Hepatocyte (in vitro differentiated cells): ENCODE measurements at regions not wholly inside any gene's neighbourhood (a gene's known extent, or its start where the extent isn't known, plus 50 kb on each side); places are given as distances from the start of the nearest gene placed in this dataset.

ENCODE experiments used
- CTCF ChIP-seq: fragments of 200-600 bp; sonication (generic); IDR thresholded peaks from 2 replicates; pipeline ENCODE4 v1.5.1; 2016; ENCODE audit warnings: antibody characterized with exemption, mild to moderate bottlenecking; ENCODE audit not compliant: poor library complexity
- EZH2phosphoT487 ChIP-seq: fragments of 200-600 bp; sonication (generic); IDR thresholded peaks from one replicate; pipeline ENCODE4 v1.6.1; 2018; ENCODE audit warnings: antibody characterized with exemption, mild to moderate bottlenecking, low read depth, moderate library complexity; ENCODE audit not compliant: unreplicated experiment, severe bottlenecking

- no peak for TF ChIP-seq CTCF
- no peak for TF ChIP-seq EZH2phosphoT487
Measured at GRCh38 chr12:17064834-17065233, 458.9 kb upstream of the LMO3 start.
